Uterus (tissue), 2 donors: ENCODE measurements at regions not wholly inside any gene's neighbourhood (a gene's known extent, or its start where the extent isn't known, plus 50 kb on each side); places are given as distances from the start of the nearest gene placed in this dataset.

ENCODE experiments used
- CTCF ChIP-seq, 4 experiments: fragments of 200-600 bp in 2 of 4; fragments of 450-650 bp in 2 of 4; sonication (generic) in 2 of 4; IDR thresholded peaks; one replicate each; pipeline ENCODE4 v1.5.1; 2016 to 2019; ENCODE audit warnings: antibody characterized with exemption in 4 of 4, mild to moderate bottlenecking in 2 of 4, moderate library complexity in 1 of 4
- POLR2A ChIP-seq, 2 donors: fragments of 450-650 bp; IDR thresholded peaks; one replicate each; pipeline ENCODE4 v1.6.1; 2016; ENCODE audit warnings: antibody characterized with exemption in 2 of 2, mild to moderate bottlenecking in 1 of 2, moderate library complexity in 1 of 2

GRCh38 chr9:29290516-29290915, 1717.2 kb upstream of the C9orf72 start:
- TF ChIP-seq POLR2A (IDR thresholded peaks at IDR 0.05) (no peak), CTCF (IDR thresholded peaks at IDR 0.05) (no peak)
